ENCODE measurements at regions not wholly inside any gene's neighbourhood (a gene's known extent, or its start where the extent isn't known, plus 50 kb on each side); places are given as distances from the start of the nearest gene placed in this dataset.

DNA sequence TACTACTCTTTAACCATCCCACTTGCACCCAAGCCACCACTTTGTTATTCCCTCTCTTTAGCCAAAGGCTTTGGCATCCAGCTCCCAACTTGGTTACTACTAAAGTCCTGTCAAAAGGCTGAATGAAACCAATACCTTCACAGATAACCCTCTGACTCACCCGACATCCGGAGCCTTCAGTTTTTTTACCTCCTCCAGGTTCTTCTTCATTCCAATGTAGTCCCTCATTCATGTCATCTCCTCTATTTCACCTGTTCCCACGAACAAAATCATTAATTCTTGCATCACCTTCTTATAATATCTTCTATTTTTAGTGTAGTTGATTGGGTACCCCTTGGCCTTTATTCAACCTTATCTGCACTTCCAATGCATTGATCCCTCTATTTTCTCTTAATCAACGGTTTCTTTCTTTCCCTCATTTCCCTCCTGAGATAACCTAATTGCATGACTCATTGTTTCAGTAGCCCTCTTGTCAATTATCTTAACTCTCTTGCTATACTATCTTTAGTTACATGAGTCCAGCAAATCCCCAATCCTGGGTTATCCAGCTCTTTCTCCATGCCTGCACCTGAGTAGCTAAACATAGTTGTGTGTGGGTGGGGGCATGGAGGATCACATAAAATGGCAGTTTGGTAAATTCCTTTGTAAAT is 87.2 kb upstream of the COL1A2 start:
- DNase-seq = no peak
- POLR2A ChIA-PET (ENCODE audit: unreplicated experiment) = interaction anchor here (0.8 kb wide), 1 partner anchor 68 kb away, joined by 4 read pairs; no protein-coding TSS in a partner anchor

More for the DNA sequence above, 87.2 kb upstream of the COL1A2 start:
- H4K5ac ChIP-seq (ENCODE audit: low read depth, low read length) = no peak overlapping the region
- H3K4ac ChIP-seq (ENCODE audit: low read depth, low read length) = no peak overlapping the region
- no peak overlapping the region for H2BK5ac ChIP-seq (ENCODE audit: low read depth, low read length, poor library complexity, severe bottlenecking)
- H3K4me2 ChIP-seq (ENCODE audit: low read depth, low read length) = no peak overlapping the region
- H2AK5ac ChIP-seq (ENCODE audit: low read depth, low read length) = no peak overlapping the region
- no peak overlapping the region for H2AFZ ChIP-seq (replicated peaks; ENCODE audit: low read length, poor library complexity)
- no peak overlapping the region for H3K4me3 ChIP-seq (ENCODE audit: insufficient read depth, low read depth, low read length)
- no peak overlapping the region for H3K56ac ChIP-seq (ENCODE audit: extremely low read depth, insufficient read depth, low read length)
- no peaks in the 10 kb centered on the region for H3K27me3 ChIP-seq (ENCODE audit: control insufficient read depth, insufficient read depth, low read length)
- TF ChIP-seq POLR2A (IDR thresholded peaks at IDR 0.05; ENCODE audit: low read depth, low read length) (no peak), RFX5 (IDR thresholded peaks at IDR 0.05; ENCODE audit: low read depth, low read length) (no peak), FOS (IDR thresholded peaks at IDR 0.05; ENCODE audit: low read depth, low read length) (no peak), SMC3 (IDR thresholded peaks at IDR 0.05; ENCODE audit: low read depth, low read length) (no peak), MAZ (IDR thresholded peaks at IDR 0.05; ENCODE audit: borderline replicate concordance, low read depth, low read length) (no peak), RAD21 (IDR thresholded peaks at IDR 0.05; ENCODE audit: low read length) (no peak), MAFK (IDR thresholded peaks at IDR 0.05; ENCODE audit: low read depth, low read length) (no peak), CEBPB (IDR thresholded peaks at IDR 0.05; ENCODE audit: low read depth, low read length) (no peak), RCOR1 (IDR thresholded peaks at IDR 0.05; ENCODE audit: insufficient replicate concordance, low read length) (no peak)
- TF ChIP-seq, protein P1, sequence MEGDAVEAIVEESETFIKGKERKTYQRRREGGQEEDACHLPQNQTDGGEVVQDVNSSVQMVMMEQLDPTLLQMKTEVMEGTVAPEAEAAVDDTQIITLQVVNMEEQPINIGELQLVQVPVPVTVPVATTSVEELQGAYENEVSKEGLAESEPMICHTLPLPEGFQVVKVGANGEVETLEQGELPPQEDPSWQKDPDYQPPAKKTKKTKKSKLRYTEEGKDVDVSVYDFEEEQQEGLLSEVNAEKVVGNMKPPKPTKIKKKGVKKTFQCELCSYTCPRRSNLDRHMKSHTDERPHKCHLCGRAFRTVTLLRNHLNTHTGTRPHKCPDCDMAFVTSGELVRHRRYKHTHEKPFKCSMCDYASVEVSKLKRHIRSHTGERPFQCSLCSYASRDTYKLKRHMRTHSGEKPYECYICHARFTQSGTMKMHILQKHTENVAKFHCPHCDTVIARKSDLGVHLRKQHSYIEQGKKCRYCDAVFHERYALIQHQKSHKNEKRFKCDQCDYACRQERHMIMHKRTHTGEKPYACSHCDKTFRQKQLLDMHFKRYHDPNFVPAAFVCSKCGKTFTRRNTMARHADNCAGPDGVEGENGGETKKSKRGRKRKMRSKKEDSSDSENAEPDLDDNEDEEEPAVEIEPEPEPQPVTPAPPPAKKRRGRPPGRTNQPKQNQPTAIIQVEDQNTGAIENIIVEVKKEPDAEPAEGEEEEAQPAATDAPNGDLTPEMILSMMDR (conservative IDR thresholded peaks at IDR 0.05; ENCODE audit: low read depth, low read length) = no peak
- H3K79me1 ChIP-seq (ENCODE audit: low read depth in 1 of 2, low read length in 2 of 2) = peaks cover 4 to 9% of the 10 kb centered on the region in 2 experiments; a peak in 3 of 4 replicates
- H2BK120ac ChIP-seq (ENCODE audit: low read depth, low read length) = no peak overlapping the region
- no peak overlapping the region for H4K91ac ChIP-seq (ENCODE audit: insufficient read depth, low read depth, low read length)
- H2AK9ac ChIP-seq (replicated peaks; ENCODE audit: low read depth, low read length, poor library complexity) = no peak overlapping the region
- no peaks in the 10 kb centered on the region for H3K9me3 ChIP-seq (ENCODE audit: control insufficient read depth, insufficient read depth, low read length)
- H3K4me1 ChIP-seq (ENCODE audit: control insufficient read depth, insufficient read depth, low read length) = peaks cover 2% of the 10 kb centered on the region
- no peak overlapping the region for H2BK20ac ChIP-seq (ENCODE audit: low read depth, low read length)
- in situ Hi-C loops (cut with MboI; ENCODE audit: low sequenced_read_pairs) = no loop called here
- dilution Hi-C loops (cut with HindIII; ENCODE audit: low sequenced_read_pairs, unreplicated experiment) = no loop called here
- WGBS, 2 experiments (ENCODE audit: extremely low coverage in 2 of 2, insufficient read length in 1 of 2) = 86% methylated on average over 1 of the region's 4 CpGs; no CpG with 5 or more reads in 1 of the 2 experiments
- no peak overlapping the region for H3K9ac ChIP-seq (ENCODE audit: low read depth, low read length)
- no TSS peak for BruUV-seq (replicated peaks)
- H3K27ac ChIP-seq (ENCODE audit: insufficient read depth, low read length) = no peak overlapping the region
- CTCF ChIA-PET = interaction anchor here (0.9 kb wide), 2 partner anchors 12 to 68 kb away, joined by 5 read pairs; no protein-coding TSS in a partner anchor
- no peak overlapping the region for H3K23ac ChIP-seq (ENCODE audit: low read depth, low read length)
- intact Hi-C loops (cut with micrococcal nuclease) = no loop called here
- H3K9me1 ChIP-seq (ENCODE audit: insufficient read depth, low read length) = peaks cover 2% of the 10 kb centered on the region; the same call in 1 of the 2 replicates
- H3K14ac ChIP-seq (replicated peaks; ENCODE audit: low read depth, low read length) = no peak overlapping the region
- no peak overlapping the region for H3K18ac ChIP-seq (ENCODE audit: low read depth, low read length)
- no peak for ATAC-seq (ENCODE audit: low read depth)
- H4K20me1 ChIP-seq (ENCODE audit: insufficient read depth, low read length) = no peaks in the 10 kb centered on the region
- no peak overlapping the region for H2BK15ac ChIP-seq (ENCODE audit: low read depth, low read length)
- no peak overlapping the region for H4K8ac ChIP-seq (ENCODE audit: low read depth in 2 of 2, low read length in 2 of 2)
- H3K36me3 ChIP-seq (ENCODE audit: control insufficient read depth, insufficient read depth, low read length) = no peaks in the 10 kb centered on the region

Data from IMR-90 (cell line).